Tibial nerve (tissue), 4 donors: ENCODE measurements at regions not wholly inside any gene's neighbourhood (a gene's known extent, or its start where the extent isn't known, plus 50 kb on each side); places are given as distances from the start of the nearest gene placed in this dataset.

ENCODE experiments used
- DNase-seq, 2 donors: peaks; one replicate each; pipeline ENCODE4 v3.0.0-alpha.2; 2019; ENCODE audit warnings: low spot score in 2 of 2
- H3K27ac ChIP-seq, 4 donors: fragments of 200-600 bp; sonication (generic) in 3 of 4; one replicate each; pipeline ENCODE4 v1.5.1; 2017 to 2019; ENCODE audit warnings: mild to moderate bottlenecking in 1 of 4
- H3K27me3 ChIP-seq, 2 donors: fragments of 200-600 bp; sonication (generic) in 1 of 2; one replicate each; pipeline versions ENCODE4 v1.5.1 to v1.6.0; 2017 to 2019
- H3K36me3 ChIP-seq, 3 donors: fragments of 200-600 bp; sonication (generic); one replicate each; pipeline ENCODE4 v1.5.1; 2018 to 2019
- H3K4me1 ChIP-seq, 4 donors: fragments of 200-600 bp; sonication (generic) in 3 of 4; one replicate each; pipeline ENCODE4 v1.5.1; 2017 to 2019
- H3K4me3 ChIP-seq, 4 donors: fragments of 200-600 bp; sonication (generic) in 3 of 4; one replicate each; pipeline ENCODE4 v1.5.1; 2017 to 2019; ENCODE audit warnings: mild to moderate bottlenecking in 1 of 4, moderate library complexity in 1 of 4
- H3K9me3 ChIP-seq, 4 donors: fragments of 200-600 bp; sonication (generic) in 3 of 4; one replicate each; pipeline ENCODE4 v1.5.1; 2017 to 2019
- CTCF ChIP-seq, 5 experiments: fragments of 200-600 bp in 3 of 5; fragments of 450-650 bp in 2 of 5; sonication (generic) in 3 of 5; IDR thresholded peaks; one replicate each; pipeline ENCODE4 v1.5.1; 2016 to 2019; ENCODE audit warnings: antibody characterized with exemption in 5 of 5, mild to moderate bottlenecking in 3 of 5, moderate library complexity in 2 of 5
- EP300 ChIP-seq, 2 donors: sonication (generic); formaldehyde crosslinking; IDR thresholded peaks; one replicate each; pipeline ENCODE4 v1.6.1; 2017; ENCODE audit warnings: antibody characterized with exemption in 2 of 2, mild to moderate bottlenecking in 1 of 2
- POLR2A ChIP-seq, 2 donors: fragments of 450-650 bp; IDR thresholded peaks; one replicate each; pipeline ENCODE4 v1.6.1; 2017; ENCODE audit warnings: antibody characterized with exemption in 2 of 2, mild to moderate bottlenecking in 2 of 2, moderate library complexity in 2 of 2
- WGBS, 2 donors: methylation state at CpG; one replicate each; pipeline ENCODE4 v1.1.5; 2018; 5-methylcytosine and 5-hydroxymethylcytosine counted together

- Histone ChIP-seq H3K27ac (no peak overlapping the region), H3K27me3 (no peaks in the 10 kb centered on the region), H3K4me3 (no peak overlapping the region), H3K4me1 (peaks cover 0 to 12% (median 0%) of the 10 kb centered on the region in 4 donors), H3K9me3 (peaks cover 0 to 8% (median 0%) of the 10 kb centered on the region in 4 donors), H3K36me3 (no peaks in the 10 kb centered on the region)
- no peak for DNase-seq
- WGBS, 2 donors, result 92 to 95% methylated on average over 2 of the region's 2 CpGs
- TF ChIP-seq CTCF (IDR thresholded peaks at IDR 0.05) (no peak), POLR2A (IDR thresholded peaks at IDR 0.05) (no peak), EP300 (IDR thresholded peaks at IDR 0.05) (no peak)
Measured at GRCh38 chr1:234667600-234668576, 57.9 kb upstream of the IRF2BP2 start.

GRCh38 chr1:234666761-234667160 lies 56.8 kb upstream of the IRF2BP2 start:
- H3K4me3 ChIP-seq, result no peak overlapping the region
- DNase-seq, result no peak
- TF ChIP-seq CTCF (IDR thresholded peaks at IDR 0.05) (no peak), POLR2A (IDR thresholded peaks at IDR 0.05) (no peak), EP300 (IDR thresholded peaks at IDR 0.05) (no peak)
- no peaks in the 10 kb centered on the region for H3K27me3 ChIP-seq
- H3K4me1 ChIP-seq, result peaks cover 0 to 12% (median 0%) of the 10 kb centered on the region in 4 donors
- H3K36me3 ChIP-seq, result no peaks in the 10 kb centered on the region
- 68 to 87% methylated on average over 4 of the region's 4 CpGs for WGBS, 2 donors
- peaks cover 0 to 8% (median 0%) of the 10 kb centered on the region in 4 donors for H3K9me3 ChIP-seq
- H3K27ac ChIP-seq, result peak overlapping the region in 2 of 4 donors; percentile 69 to 73

- WGBS, 2 donors, result 74 to 76% methylated on average over 6 of the region's 6 CpGs
- H3K4me1 ChIP-seq, result peaks cover 0 to 15% (median 0%) of the 10 kb centered on the region in 4 donors
Measured at GRCh38 chr1:234665975-234666605, 56.1 kb upstream of the IRF2BP2 start.

GRCh38 chr1:234662148-234662547 lies 52.2 kb upstream of the IRF2BP2 start:
- Histone ChIP-seq H3K27ac (no peak overlapping the region), H3K27me3 (no peaks in the 10 kb centered on the region), H3K36me3 (no peaks in the 10 kb centered on the region), H3K4me3 (no peak overlapping the region), H3K9me3 (no peaks in the 10 kb centered on the region), H3K4me1 (peaks cover 0 to 36% (median 0%) of the 10 kb centered on the region in 4 donors)
- 77 to 88% methylated on average over 8 of the region's 8 CpGs for WGBS, 2 donors
- TF ChIP-seq POLR2A (IDR thresholded peaks at IDR 0.05) (no peak), EP300 (IDR thresholded peaks at IDR 0.05) (no peak), CTCF (IDR thresholded peaks at IDR 0.05) (no peak)
- no peak for DNase-seq

More at GRCh38 chr1:234665975-234666605, 56.1 kb upstream of the IRF2BP2 start:
- no peak overlapping the region for H3K4me3 ChIP-seq
- H3K9me3 ChIP-seq, result peaks cover 0 to 8% (median 0%) of the 10 kb centered on the region in 4 donors
- TF ChIP-seq POLR2A (IDR thresholded peaks at IDR 0.05) (no peak), EP300 (IDR thresholded peaks at IDR 0.05) (peak in 1 of 2 donors; percentile 54)
- no peak for DNase-seq
- no peaks in the 10 kb centered on the region for H3K27me3 ChIP-seq
- peak overlapping the region in 2 of 4 donors; percentile 69 to 73 for H3K27ac ChIP-seq
- H3K36me3 ChIP-seq, result no peaks in the 10 kb centered on the region

- Histone ChIP-seq H3K4me1 (peaks cover 0 to 36% (median 0%) of the 10 kb centered on the region in 4 donors), H3K36me3 (no peaks in the 10 kb centered on the region), H3K27ac (no peak overlapping the region), H3K9me3 (no peaks in the 10 kb centered on the region), H3K4me3 (no peak overlapping the region), H3K27me3 (no peaks in the 10 kb centered on the region)
- DNase-seq, result no peak
- no peak for TF ChIP-seq EP300 (IDR thresholded peaks at IDR 0.05)
- TF ChIP-seq CTCF (IDR thresholded peaks at IDR 0.05), result no peak
- no peak for TF ChIP-seq POLR2A (IDR thresholded peaks at IDR 0.05)
- WGBS, 2 donors, result 86 to 93% methylated on average over 8 to 11 of the region's 11 CpGs
Measured at GRCh38 chr1:234661317-234661928, 51.4 kb upstream of the IRF2BP2 start.
